GM19099 (cell line): ENCODE measurements at regions not wholly inside any gene's neighbourhood (a gene's known extent, or its start where the extent isn't known, plus 50 kb on each side); places are given as distances from the start of the nearest gene placed in this dataset.

Experiments
- POLR2A ChIP-seq: IDR thresholded peaks from 3 replicates; pipeline ENCODE4 v1.6.1; 2011; ENCODE audit warnings: low read depth; ENCODE audit not compliant: insufficient read length; ENCODE audit errors: extremely low read depth

DNA sequence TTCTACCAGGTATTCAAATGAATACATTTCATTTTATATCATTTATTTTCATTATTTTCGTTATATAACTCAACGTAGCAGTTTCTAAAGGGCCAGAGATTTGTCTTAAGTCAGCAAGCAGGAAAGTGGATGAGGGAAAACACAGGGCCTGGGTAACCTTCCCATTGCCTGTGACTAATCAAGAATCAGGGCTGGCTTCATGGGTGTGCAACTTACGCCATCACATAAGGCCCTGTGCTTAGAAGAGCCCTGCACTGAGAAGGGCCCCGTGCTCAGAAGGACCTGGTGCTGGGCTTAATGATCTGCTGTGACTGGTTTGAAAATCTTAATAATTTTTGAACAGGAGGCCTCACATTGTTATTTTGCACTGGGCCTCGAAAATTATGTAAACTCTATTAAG, 65.4 kb upstream of the FAM9C start:
- TF ChIP-seq POLR2A: no peak

DNA sequence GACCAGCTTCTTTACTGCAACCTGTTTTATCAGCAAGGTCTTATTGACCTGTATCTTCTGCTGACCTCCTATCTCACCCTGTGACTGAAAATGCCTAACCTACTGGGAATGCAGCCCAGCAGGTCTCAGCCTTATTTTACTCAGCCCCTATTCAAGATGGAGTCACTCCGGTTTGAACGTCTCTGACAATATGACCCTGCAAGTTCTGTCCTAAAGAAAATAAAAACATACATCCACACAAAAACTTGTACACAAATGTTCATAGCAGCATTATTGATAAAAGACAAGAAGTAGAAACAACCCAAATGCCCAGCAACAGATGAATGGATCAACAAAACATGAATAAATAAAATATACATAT, 59.5 kb upstream of the FAM9C start:
- no peak for TF ChIP-seq POLR2A

DNA sequence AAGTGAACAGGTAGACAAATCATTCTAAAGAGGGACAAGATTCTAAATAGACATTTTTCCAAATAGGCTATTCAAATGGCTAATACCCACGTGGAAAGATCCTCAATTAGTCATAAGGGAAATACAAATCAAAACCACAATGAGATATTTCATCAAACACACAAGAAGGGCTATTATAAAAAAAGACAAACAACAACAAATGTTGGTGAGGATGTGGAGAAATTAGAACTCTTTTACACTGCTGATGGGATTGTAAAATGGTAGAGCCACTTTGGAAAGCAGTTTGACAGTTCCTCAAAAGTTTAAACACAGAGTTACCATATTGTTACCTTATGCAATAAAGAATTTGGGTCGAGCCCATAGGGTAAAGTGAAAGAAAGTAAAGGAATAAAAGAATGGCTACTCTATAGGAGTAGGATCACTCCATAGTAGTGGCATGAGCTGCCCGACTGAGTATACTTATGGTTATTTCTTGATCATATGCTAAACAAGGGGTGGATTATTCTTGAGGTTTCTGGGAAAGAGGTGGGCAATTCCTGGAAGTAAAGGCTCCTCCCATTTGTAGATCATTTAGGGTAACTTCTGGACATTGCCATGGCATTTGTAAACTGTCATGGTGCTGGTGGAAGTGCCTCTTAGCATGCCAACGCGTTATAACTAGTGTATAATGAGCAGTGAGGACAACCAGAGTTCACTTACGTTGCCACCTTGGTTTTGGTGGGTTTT, 58.9 kb upstream of the FAM9C start:
- no peak for TF ChIP-seq POLR2A

DNA sequence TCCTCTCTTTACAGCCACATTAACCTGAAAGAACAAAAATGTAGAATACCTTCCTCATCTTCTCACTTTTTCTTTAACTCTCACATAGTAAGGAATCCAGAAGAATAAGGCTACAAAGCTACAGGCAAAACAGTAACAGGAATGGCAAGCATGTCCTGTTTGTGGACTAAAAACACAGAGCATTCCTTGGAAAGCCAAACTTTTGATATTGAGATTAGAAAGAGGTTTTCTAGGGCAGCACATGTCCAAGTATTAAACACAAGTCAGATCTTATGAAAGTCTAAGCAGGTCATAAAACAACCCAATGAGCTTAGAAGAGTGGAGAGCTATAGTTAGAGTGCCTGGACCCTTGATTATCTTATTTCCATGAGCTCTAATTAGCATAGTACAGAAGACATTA, 58.2 kb upstream of the FAM9C start:
- no peak for TF ChIP-seq POLR2A

GRCh38 chrX:13101441-13102139, 57.2 kb upstream of the FAM9C start:
- no peak for TF ChIP-seq POLR2A

DNA sequence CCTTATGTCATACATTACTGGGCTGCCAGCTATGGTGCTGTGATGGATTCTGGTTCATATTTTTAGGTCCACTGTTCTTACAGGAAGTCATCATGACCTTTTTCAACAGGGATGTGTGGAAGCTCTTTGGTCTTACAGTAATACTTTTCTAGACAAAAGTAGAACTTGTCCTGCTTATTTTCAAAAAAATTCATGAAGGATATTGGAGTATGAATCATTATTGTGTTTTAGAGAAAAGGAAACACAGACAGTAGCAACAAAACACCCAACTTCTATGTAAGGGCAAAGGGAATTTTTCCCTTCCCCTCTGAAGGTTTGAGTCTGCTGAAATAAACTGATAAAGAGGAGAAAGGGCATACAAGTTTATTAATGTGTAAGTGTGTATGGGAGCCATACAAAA, 54.7 kb upstream of the FAM9C start:
- no peak for TF ChIP-seq POLR2A

DNA sequence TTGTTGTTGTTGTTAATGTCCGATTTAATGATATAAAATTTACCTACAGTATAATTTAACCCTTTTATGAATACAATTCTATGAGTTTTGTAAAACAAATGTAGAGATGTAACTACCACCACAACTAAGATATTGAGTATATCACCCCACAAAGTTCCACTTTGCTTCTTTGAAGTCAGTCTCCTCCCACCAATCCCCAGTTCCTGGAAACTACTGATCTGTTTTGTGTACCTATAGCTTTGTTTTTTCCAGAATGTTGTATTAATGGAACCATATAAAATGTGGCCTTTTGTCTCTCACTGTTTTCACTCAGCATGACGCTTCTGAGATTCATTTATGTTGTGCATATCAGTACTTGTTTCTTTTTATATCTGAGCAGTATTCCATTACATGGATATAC, 52.3 kb upstream of the FAM9C start:
- TF ChIP-seq POLR2A: no peak

DNA sequence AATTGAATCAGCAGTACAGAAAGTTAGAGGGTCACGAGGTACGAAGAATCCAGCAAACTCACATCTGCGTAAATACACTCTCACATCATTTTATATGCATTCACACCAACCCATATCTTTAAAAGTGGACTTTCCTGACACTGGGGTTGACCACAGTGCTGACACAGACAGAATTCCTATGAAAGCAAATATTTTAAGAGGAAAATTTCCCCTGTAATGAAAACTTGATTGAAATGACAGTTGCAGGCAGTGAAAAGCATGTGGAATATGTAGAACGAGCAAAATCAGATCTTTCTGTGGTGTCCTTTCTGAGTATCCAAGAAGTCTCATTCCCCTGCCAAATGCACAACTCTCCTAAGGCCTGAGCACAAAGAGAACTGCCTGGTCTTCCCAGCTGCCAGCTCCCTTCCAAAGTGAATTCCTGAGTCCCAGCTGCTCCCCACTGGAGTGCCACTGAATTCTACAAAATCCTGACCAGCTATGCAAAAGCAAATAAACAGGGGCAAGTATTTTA, 50.5 kb upstream of the FAM9C start:
- no peak for TF ChIP-seq POLR2A

DNA sequence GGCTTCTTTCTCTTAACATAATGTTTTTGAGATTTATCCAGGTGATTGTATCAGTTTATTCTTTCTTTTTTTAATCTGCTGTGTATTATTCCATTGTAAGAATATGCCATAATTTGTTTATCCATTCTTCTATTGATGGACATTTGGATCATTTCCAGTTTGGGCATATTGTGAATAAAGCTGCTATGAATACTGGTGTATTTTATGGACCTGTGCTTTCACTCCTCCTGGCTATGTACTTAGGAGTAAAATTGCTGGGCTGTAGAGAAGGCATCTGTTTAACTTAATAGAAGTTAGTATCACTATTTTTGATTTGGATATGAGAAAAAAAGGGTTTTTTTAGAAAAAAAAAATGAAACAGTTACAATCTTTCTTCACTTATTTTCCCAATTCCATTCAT, 50.0 kb upstream of the FAM9C start:
- TF ChIP-seq POLR2A: no peak
